Ecto neural progenitor cell (in vitro differentiated cells): ENCODE measurements at regions not wholly inside any gene's neighbourhood (a gene's known extent, or its start where the extent isn't known, plus 50 kb on each side); places are given as distances from the start of the nearest gene placed in this dataset.
A peak's percentile ranks its signal among the peaks of the same experiment; 100 is the strongest.

Source experiments
- DNase-seq: peaks from one replicate; pipeline ENCODE4 v3.0.0-alpha.2; 2018; ENCODE audit warnings: low spot score

DNA sequence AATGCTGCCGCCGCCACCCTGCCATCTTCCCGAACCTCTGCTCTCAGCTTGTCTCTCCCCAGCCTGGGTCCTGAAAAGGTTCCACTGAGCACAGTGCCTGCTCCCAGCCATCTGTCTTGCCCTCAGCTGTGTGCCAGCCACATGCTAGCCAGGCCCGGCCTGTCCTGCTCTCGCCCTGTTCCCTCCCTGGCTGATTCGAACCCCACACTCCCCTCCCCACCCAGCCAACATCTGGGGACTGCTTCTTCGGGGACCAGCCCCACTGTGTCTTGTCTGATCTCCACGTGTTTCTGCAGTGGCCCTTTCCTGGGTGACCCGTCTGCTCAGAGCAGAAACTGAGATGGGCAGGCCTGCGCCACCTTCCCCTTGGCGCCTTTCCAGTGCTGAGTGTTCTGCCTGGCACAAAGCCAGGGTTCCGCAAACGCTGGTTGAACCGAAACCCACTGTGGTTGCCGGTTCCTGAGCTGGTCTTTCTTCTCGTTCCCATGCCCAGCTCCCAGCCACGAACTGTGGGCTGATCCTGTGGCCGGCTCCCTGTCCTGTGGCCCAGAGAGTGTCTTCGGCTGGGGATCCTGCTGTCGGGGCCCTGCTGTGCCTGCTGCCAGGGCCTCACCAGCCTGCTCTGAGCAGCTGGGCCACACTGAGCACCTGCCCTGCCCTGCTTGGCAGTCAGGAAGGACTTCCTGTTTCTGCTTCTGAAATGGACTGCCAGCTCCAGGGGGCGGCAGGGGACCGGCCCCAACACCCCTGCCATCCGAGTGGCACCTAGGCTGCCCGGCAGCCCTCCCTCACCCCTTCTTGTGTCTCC lies 62.7 kb upstream of the KLF13 start:
- peak; percentile 39 for DNase-seq

GRCh38 chr15:31264559-31265089 lies 62.0 kb upstream of the KLF13 start:
- peak; percentile 32 for DNase-seq

DNA sequence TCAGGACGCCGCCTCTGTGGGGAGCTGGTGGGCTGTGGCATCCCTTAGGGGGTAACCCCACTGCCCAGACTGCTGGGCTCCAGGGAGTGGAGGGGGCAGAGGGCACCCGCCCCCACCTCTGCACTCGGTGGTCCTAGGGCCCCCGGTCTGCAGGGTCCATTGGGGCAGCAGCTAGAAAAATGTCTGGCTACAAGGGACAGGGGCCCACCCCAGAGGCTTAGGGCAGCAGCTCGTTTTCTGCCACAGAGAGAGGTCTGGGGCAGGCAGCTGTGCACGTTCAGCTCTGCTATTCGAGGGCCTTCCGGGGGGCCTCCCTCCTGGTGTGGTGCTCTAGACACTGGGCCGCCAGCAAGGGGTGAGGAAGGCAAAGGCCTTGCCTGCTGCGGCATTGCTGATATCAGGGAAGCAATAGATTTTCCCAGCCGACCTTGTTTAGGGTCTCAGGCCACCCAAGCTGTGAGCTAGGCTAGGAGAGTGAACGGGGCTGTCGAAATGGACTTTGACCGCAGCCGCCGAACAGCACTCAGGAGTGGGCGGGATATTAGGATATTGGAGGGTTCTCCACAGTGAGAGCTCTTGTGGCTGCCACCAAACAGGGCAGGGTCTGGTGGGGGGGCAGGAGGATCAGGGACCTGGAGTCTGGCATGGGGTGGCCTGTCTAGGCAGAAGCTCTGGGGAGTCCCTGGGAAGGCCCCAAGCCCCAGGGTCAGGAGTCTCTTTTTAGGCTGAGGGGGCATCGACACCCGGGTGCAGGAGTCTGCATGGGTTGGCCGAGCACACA lies 61.4 kb upstream of the KLF13 start:
- peak; percentile 44 for DNase-seq

DNA sequence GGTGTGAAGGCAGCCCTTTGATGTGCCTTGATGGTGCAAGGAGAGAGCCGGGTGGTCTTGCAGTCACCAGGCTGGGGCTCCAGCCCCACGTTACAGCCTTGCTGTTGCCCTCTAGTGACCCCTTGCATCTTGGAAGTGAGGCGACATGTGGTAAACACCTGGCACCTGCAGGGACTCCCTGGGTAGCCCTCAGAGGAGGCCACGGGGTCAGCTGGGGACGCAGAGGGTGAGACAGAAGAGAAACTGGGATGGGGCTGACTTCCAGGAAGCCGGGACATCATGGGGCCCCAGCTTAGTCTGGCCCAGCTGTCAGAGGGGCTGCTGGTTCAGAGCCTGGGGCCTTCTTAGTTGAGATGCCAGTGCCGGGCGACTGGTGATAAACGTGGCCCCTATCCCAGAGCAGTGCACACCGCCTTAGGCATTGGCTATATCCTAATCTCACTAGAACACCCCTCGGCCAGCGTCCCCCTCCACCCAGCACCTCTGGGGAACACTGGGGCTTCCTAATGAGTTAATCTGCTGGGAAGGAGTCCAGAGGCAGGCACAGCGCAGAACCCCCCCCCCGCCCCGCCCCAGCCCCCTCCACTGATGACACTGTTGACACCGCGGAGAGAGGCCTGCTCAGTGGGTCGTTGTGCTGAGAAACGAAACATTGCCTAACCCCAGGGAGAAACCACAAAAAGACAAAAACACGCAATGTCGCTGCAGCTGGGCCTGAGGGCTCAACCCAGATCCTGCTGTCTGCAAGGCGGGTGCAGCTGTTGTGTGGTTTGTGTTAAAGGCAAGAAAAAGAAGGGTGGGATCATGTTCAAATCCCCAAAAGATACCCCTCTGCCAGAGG lies 60.5 kb upstream of the KLF13 start:
- peak; percentile 46 for DNase-seq

DNA sequence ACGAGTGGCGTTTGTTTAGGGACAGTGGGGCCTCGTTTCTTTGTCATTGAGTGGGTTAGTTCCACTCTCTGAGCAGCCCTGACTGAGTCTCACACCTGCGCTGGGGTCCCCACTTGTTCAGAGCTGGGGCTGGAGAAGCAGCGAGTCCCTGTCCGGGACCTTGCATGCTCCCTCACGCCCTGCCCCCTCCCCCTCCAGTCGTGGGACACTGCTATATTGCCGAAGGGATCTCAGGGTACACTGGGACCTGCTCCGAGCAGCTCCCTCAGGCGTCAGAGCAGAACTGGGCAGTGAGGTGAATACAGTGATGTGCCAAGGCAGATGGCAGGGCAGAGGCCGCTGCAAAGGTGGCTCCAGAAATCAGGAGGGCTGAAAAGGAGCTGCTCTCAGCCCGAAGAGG lies 59.9 kb upstream of the KLF13 start:
- no peak for DNase-seq

DNA sequence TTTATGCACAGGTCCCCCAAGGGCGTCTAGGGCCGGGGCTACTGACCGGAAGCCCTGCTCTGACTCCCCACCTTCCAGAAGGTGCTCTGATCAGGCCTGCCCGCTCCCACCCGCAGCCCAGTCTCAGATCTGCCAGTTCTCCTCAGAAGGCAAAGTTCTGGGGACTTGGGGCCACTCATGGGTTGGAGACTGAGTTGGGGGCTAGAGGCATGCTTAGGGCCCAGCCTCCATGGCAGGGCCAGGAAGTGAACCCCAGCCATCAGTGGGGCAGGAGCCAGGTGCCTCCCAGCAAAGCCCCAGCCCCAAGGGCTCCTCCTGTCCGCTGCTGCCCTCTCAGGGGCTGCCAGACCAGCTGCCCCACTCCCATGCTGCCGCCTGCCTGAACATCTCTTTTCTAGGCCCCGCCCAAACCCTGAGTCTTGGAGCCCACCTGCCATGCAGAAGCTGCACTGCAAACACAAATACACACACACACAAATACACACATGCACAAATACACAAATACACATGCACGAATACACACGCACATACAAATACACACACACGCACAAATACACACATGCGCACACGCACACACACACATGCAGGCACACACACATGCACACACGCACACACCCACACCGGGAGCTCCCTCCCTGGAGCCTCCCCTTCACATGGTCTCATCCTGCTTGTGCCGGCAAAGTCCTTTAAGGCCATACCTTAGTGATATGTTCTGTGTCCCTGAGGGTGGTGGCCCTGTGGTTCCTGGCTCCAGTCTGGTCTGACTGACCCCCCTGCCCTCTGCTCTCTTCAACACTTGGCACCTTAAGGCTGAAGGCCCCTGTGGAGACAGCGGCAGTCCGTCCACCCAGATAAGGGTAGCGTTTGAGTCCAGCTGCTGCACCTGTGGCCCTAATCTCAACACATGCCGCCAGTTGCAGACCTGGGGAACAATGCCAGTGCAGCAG lies 59.2 kb upstream of the KLF13 start:
- DNase-seq, result peak; percentile 40

- no peak for DNase-seq
These were observed 58.5 kb upstream of the KLF13 start for GRCh38 chr15:31268108-31268501.

DNA sequence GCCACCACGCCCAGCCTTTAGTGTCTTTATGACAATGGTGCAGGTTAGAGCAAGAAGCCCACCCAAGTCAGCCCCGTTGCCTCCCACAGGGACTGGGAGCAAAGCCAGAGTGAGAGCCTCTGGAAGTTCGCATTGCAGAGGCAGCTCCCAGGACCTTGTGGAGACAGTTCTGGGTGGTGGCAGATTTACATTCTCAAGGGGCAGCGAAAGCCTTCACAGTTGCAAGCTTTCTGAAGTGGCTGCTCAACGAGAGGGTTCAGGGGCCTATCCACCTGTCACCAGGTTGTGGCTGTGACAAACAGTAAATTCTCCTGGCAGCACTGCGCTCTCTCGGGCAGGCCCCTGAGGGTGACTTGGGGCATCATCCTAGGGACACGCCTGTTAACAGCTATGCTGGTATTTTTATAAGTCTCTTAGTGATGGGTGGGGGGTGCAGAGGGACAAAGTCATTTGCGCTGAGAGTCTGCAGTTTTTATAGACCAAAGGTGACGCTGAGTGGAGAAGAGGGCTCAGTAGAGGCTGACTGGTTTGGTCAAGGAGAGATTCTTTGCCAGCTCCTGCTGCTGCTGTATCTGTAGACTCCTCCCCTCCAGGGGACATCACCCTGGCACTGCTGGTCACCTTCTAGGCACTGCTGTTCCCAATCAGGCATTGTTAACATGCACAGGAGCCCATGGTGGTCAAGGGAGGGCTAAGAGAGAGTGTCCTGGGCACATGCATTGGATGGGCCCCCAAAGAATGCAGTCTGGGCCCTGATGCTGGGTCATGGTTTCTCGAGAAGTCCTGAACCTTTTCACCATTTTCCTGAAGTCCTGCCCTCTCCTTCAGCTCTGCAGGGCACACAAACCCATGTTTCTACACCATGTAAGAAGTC lies 57.5 kb upstream of the KLF13 start:
- peak; percentile 27 for DNase-seq

- peak; percentile 34 for DNase-seq
These were observed 56.6 kb upstream of the KLF13 start for GRCh38 chr15:31269816-31270575.

GRCh38 chr15:31270767-31271166 lies 55.9 kb upstream of the KLF13 start:
- DNase-seq, result peak; percentile 63

- DNase-seq, result no peak
These were observed 55.4 kb upstream of the KLF13 start for GRCh38 chr15:31271224-31271635.

- DNase-seq, result no peak
These were observed 54.7 kb upstream of the KLF13 start for GRCh38 chr15:31271711-31272557.

DNA sequence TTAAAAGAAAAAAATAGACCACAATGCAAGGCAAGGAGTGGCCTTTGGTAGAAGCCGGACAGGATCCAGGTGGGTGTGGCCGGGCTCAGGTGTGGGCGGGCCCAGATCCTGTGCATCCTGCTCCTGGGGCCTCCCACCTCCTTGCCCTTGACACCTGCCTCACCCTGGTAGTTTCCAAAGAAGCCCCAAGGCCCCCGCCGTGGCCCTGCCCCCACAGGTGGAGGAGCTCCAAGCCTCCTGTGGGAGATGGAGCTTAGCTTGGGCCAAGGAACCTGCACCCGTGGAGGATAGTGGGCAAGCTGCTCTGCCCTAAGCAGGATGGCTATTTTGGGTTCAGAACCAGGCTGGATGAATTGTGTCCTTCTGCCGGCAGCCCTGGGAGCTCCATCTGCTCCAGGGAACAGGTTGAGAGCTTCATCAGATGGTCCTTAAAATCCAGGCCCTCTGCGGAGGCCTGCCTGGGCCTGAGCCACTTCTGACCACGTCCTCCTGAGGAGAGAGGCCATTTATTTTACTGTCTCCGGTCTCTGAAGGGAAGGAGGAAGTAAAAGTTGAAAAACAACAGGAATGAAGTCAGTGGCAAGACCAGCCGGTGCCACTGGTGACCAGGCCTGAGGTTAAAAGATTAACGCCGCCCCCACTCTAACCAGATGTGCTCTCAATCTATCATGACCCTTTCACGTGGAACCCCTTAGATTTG lies 53.9 kb upstream of the KLF13 start:
- DNase-seq, result peak; percentile 36

DNA sequence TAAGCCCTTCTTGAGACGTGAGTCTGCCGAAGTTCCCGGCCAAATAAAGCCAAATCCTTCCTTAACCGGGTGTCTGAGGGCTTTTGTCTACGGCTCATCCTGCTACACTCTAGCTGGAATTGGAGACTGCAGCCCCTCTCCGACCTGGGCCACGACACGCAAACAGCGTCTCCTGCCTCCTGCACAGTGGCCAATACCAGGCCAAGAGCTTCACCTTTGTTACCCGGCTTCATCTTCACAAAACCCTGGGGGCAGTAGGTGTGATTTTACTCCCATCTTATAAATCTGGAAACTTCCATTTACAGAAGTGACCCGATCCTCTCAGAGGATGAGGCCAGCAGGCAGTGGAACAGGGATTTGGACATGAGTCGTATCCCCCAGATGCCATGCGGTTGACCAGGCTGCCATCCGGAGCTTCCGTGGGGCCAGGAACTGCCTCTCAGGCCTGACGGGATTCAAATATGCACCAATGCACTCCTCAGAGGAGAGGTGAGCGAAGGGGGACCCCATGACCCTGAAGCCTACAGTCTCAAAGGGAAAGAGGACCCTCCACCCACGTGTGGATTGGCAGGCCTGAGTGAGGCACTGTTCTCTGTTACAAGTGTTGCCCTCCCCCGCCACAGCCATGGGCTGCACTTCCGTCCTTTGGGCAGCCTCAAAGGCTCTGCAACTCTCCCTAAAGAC lies 53.2 kb upstream of the KLF13 start:
- DNase-seq, result peak; percentile 42

DNA sequence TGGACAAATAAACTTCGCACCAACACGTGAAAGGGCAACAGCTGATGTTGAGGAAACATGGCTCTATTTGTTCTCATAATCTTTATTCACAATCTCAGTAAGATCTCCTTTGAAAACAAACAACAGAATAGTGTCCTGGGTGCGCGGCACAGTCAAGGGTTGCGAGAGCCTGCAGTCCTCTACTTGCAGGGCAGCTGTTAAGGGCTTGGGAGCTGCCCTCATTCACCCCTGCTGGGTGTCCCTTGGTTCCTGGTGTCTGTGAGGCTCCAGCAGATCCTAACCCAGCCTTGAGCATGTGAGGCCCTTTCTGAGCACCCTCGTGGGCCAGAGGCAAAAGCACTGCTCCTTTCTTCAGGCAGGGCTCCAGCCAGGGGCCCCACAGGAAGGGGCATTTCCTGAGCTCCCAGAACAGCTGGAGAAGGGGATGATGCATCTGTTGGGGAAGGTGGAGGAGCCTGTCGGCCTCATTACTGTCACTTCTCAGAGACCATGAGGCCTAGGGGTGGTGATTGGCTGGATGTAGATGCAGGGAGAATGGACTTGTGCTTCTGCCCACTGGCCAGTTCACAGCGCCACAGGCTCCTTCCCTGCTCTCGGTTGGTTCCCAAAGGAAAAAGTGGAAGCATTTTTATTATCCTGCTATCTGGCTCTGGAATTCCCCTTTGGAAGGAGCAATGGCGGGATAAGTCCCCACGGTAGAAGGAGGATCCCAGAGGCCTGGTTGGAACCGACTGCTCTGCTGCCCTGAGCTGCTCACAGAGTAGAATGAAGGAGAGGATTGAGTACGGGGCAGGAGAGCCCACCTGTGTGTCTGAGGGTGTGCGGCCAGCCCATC lies 51.9 kb upstream of the KLF13 start:
- no peak for DNase-seq
